ENCODE measurements at regions not wholly inside any gene's neighbourhood (a gene's known extent, or its start where the extent isn't known, plus 50 kb on each side); places are given as distances from the start of the nearest gene placed in this dataset.

GRCh38 chr2:579351-579886, 97.8 kb downstream of the TMEM18 start:
- TF ChIP-seq POLR2A (IDR thresholded peaks at IDR 0.05; ENCODE audit: low read depth, low read length) (no peak), TAF1 (IDR thresholded peaks at IDR 0.05; ENCODE audit: low read depth, low read length) (no peak), SPI1 (IDR thresholded peaks at IDR 0.05; ENCODE audit: low read depth, low read length) (no peak)

Measured in GM12891 (cell line).